HFF-Myc (cell line): ENCODE measurements at regions not wholly inside any gene's neighbourhood (a gene's known extent, or its start where the extent isn't known, plus 50 kb on each side); places are given as distances from the start of the nearest gene placed in this dataset.

ENCODE experiments used
- DNase-seq: peaks from one replicate; pipeline ENCODE4 v3.0.0-alpha.2; 2011; ENCODE audit warnings: low read depth; ENCODE audit errors: extremely low read depth
- H3K4me3 ChIP-seq: replicated peaks from 2 replicates; pipeline ENCODE4 v1.5.1; 2011; ENCODE audit warnings: low read depth, mild to moderate bottlenecking, control low read depth, low read length
- TF ChIP-seq, protein P1 (sequence below): IDR thresholded peaks from 2 replicates; pipeline ENCODE4 v1.5.1; 2012; ENCODE audit warnings: mild to moderate bottlenecking, low read depth, low read length, control low read depth; ENCODE audit errors: missing control alignments

DNA sequence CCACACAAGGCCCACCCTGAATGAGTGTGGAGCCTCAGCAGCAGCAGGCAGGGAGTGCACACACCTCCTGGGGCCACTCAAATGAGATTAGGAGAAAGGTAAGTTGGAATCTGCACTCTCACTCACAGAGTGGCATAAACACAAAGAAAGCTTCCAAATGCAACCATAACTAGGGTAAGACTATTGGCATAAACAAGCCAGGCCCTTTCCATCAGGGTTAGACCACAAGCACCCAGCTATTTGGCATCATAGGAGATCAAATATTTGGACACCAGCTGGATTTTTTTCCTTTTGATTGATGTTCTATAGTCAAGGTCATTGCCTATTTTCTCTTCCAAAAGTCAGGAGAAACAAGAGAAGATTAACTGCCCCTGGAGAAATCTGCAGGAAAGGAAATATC lies 471.5 kb downstream of the TXNL1 start:
- DNase-seq, result no peak
- TF ChIP-seq, protein P1, sequence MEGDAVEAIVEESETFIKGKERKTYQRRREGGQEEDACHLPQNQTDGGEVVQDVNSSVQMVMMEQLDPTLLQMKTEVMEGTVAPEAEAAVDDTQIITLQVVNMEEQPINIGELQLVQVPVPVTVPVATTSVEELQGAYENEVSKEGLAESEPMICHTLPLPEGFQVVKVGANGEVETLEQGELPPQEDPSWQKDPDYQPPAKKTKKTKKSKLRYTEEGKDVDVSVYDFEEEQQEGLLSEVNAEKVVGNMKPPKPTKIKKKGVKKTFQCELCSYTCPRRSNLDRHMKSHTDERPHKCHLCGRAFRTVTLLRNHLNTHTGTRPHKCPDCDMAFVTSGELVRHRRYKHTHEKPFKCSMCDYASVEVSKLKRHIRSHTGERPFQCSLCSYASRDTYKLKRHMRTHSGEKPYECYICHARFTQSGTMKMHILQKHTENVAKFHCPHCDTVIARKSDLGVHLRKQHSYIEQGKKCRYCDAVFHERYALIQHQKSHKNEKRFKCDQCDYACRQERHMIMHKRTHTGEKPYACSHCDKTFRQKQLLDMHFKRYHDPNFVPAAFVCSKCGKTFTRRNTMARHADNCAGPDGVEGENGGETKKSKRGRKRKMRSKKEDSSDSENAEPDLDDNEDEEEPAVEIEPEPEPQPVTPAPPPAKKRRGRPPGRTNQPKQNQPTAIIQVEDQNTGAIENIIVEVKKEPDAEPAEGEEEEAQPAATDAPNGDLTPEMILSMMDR, result no peak
- H3K4me3 ChIP-seq, result no peak overlapping the region

DNA sequence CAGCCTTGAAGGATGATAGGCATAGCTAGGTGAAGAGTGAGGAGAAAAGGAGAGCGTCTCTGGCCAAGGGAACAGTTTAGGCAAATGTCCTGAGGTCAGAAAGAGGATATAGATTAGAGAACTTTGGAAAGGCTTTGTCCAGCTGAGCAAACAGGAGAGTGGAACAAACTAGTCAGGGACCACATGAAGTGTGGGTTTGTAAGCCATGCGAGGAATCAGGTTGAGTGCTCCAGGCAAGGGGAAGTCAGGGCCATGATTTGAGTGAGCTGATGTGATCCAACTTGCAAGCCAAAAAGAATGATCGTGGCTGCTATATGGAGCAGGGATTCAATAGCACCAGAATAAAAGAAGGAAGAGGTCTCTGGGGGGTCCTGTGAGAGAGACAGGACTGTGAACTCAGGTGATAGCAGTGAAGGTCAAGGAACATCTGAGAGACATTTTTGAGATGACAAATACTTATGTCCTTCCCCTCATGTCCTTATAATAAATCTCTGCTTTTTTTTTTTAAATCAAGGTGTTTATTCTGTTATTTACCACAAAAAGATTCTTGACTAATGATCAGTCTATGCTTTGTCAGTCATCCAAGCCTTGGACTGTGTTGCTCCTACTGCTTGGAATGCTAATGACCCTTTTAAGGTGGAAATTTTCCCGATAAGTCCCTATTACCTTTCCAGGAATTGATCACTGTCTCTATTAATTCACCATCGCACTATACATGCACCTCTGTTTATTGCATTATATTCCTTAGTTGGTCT lies 472.6 kb downstream of the TXNL1 start:
- DNase-seq, result no peak
- H3K4me3 ChIP-seq, result no peak overlapping the region
- TF ChIP-seq, protein P1, result no peak

DNA sequence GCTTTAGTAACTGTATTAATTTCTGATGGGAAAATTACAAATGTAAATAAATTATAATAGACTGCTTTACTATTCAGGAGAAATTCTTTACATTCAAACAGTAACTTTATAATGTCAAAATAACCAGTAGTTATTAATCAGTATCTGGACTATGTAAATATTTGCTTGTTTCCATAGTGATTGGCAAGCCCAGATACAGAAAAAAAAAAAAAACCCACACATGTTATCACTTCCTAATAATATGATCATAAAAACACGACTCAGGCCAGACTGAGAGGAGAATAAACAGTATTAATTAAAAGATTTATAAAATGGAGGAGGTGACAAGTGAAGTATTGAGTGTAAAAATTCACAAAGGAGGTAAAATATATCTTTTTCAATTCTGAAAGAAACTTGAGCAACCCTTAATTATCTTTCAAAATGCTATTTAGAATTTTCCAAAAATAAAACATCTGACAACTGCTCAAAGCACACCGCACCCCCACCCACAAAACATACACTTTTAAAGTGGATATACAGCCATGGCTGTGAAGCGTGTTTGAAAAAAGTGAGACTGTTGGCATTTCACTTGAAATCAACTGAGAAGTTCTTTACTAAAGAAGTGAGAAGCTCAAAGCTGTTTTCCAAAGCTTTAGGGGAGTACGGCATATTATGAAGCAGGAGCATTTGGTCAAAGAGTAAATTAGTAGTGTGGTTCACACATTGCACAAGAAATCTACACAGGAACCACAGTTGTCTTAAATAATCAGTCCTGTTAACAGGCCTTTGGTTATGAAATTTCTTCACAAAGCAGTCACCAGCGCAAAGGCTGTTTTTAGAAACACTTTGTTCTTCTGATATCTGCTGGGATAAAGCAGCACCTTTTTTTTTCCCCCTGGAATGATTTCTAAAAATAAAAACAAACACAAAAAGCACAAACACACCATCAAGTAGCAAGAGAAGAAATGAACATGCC lies 475.8 kb downstream of the TXNL1 start:
- TF ChIP-seq, protein P1, result no peak
- no peak overlapping the region for H3K4me3 ChIP-seq
- no peak for DNase-seq

DNA sequence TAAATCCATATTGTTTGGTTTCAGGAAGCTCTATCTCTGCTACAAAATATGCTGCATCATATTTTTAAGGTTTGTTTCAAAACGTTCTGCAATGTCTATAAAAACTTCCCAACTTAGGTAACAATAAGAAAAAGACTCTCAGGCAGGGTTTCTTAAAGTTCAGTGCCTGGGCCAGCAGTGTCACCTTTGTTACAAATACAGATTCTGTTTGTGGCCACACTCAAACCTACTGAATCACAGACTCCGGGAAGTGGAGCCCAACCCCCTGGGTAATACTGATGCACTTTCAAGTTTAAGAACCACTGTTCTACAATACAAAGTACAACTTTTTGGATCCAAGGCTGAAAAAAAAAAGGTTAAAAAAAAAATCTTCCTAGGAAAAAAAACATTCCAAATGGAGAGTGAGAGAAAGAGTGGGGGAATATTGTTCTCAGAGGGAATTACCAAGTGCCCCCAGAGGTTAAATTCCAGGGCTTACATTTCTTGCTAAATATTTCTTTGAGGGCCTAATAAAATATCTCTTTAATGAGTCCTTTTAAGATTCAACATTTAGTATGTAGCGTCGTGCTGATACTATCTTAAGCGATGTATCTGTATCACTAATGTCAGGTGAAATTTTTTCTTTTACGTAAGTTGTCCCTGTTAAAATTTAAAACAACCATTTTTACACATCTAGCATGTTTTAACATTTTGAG lies 476.7 kb downstream of the TXNL1 start:
- no peak overlapping the region for H3K4me3 ChIP-seq
- TF ChIP-seq, protein P1, result no peak
- DNase-seq, result no peak

DNA sequence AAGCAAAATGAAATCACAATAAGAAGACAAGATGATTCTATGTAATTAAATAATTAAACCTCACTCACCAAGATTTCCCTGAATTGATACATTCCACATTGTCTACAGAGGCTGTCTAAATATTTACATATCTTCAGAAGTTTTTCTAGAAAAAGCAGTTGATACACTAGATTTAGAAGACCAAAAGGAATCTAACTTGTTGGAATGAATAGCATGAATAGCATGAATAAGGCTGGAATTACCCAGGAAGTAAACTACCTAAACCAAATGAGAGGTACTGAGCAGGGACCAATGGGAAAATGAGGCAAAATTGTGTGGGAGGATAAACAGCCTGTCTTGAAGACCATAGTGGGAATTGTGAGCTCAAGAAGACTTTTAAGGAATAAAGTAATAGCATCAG lies 479.7 kb downstream of the TXNL1 start:
- TF ChIP-seq, protein P1, result no peak
- DNase-seq, result no peak
- H3K4me3 ChIP-seq, result no peak overlapping the region

DNA sequence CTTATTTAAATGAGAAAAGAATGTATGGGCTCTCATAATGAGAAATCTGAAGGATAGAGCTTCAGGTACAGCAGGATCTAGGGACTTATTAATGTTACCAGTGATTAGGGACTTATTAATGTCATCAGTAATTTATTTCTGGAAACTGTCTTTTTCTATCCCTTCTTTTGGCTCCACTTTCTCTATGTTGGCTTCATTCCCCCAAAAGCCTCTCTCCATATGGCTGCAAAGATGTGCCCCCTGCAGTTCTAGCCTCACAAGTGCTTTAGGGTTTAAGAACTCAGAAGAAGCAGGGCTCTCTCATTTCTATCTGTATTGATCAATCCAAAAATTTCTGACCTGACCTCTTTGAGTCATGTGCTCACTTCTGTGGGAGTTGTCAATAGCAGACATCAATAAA lies 480.9 kb downstream of the TXNL1 start:
- no peak overlapping the region for H3K4me3 ChIP-seq
- no peak for DNase-seq
- TF ChIP-seq, protein P1, result no peak
